Choroid plexus epithelial cell (primary cell): ENCODE measurements at regions not wholly inside any gene's neighbourhood (a gene's known extent, or its start where the extent isn't known, plus 50 kb on each side); places are given as distances from the start of the nearest gene placed in this dataset.
A peak's percentile ranks its signal among the peaks of the same experiment; 100 is the strongest.

Experiments
- DNase-seq: peaks from one replicate; pipeline ENCODE4 v3.0.0-alpha.2; 2010; ENCODE audit warnings: low read depth
- H3K4me3 ChIP-seq: 2 replicates; pipeline ENCODE4 v1.5.1; 2011; ENCODE audit warnings: low read depth, mild to moderate bottlenecking, control low read depth, low read length, moderate library complexity
- TF ChIP-seq, protein P1 (sequence below): conservative IDR thresholded peaks from 2 replicates; pipeline ENCODE4 v1.5.1; 2011; ENCODE audit warnings: low read depth, mild to moderate bottlenecking, control low read depth, inconsistent platforms, low read length, moderate library complexity

DNA sequence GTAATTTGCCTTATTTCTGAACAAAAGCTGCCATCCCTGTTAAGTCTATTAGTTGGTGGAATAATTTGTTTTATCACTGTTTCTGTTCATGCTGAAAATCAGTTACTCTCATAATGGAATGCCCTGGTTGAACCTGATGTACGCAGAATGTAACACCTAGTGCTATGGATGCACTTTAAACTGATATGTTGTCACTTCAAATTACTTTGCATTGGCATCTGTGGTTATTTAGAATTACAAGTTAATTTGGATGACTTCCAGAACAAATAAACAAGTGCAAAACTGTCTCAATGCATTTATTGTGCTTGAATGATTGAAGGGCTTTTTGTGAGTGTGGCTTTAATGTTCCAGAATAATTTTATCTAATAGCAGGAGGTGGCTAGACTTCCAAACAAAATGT lies 368.2 kb upstream of the SLITRK5 start:
- H3K4me3 ChIP-seq, result no peak overlapping the region
- no peak for DNase-seq
- TF ChIP-seq, protein P1, sequence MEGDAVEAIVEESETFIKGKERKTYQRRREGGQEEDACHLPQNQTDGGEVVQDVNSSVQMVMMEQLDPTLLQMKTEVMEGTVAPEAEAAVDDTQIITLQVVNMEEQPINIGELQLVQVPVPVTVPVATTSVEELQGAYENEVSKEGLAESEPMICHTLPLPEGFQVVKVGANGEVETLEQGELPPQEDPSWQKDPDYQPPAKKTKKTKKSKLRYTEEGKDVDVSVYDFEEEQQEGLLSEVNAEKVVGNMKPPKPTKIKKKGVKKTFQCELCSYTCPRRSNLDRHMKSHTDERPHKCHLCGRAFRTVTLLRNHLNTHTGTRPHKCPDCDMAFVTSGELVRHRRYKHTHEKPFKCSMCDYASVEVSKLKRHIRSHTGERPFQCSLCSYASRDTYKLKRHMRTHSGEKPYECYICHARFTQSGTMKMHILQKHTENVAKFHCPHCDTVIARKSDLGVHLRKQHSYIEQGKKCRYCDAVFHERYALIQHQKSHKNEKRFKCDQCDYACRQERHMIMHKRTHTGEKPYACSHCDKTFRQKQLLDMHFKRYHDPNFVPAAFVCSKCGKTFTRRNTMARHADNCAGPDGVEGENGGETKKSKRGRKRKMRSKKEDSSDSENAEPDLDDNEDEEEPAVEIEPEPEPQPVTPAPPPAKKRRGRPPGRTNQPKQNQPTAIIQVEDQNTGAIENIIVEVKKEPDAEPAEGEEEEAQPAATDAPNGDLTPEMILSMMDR, result no peak

DNA sequence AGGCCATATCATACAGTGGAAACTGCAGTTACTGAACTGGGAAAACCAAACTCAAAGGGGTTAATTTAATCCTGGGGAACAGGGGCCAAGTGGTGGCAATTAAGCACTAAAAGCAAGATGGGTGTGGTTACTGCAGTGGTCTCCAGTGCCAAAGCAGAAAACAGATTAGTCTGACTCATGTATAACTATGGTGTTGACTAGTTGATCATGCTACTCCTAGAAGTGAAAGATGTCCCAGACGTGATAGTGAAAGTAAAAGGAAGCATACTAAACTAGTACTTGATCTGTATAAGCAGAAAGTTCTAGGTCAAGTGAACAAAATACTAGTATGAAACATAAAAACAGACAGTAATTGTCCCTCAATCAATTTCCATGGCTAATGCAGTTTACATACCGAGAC lies 360.0 kb upstream of the SLITRK5 start:
- DNase-seq, result no peak
- no peak overlapping the region for H3K4me3 ChIP-seq
- TF ChIP-seq, protein P1, result no peak

DNA sequence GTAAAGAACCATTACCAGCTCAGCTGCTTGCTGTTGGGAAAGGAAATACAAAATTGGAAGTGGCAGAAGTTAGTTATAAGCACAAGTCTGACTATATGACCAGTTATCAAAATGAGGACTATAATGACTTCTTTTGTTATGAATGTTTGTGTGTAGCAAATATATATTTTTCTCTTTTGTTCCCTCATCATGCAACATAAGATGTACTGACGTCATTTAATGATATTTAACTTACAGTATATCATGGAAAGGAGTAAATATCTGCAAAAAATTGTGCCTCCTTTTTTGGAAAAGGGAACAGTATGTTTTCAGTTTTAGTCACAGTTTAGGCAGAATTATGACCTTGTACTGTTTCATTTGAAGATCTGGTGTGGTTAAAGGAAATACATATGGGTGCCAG lies 356.3 kb upstream of the SLITRK5 start:
- DNase-seq, result no peak
- TF ChIP-seq, protein P1, result no peak

DNA sequence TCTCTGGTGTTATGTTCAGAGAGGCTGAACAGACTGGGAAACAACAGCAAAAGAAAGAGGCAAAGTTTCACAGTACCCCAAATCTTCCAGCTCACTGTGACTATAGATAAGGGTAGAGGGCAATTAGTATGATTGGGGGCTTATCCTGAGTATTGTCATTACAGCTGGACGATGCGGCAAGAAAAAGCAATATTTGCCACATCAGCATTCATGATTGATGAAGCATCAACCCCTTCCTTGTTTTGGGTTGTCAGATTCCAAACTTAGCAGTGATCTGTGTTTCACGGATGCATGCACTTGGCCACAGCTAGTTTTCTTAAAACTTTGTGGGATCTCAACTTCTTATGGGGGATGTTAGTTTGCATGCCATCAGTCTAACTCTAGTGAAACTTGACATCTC lies 348.8 kb upstream of the SLITRK5 start:
- H3K4me3 ChIP-seq, result no peak overlapping the region

More for the DNA sequence above, 356.3 kb upstream of the SLITRK5 start:
- no peak overlapping the region for H3K4me3 ChIP-seq

DNA sequence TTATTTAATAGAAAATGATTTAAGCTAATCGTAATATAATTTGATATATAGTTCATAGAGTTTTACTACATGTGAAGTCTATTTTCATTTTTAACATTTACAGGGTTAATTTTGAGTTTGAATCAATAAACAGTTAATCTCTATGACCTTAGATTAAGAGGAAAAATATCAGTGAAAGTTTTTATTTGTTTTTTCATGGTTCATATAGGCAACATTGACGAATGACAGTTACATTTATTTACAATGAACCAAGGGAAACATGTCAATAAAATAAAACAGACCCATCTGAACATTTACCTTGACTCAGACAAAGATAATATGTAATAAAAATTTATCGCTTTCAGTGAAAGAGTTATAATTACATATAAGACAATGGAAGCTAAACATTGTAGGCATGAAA lies 346.6 kb upstream of the SLITRK5 start:
- DNase-seq, result no peak
- H3K4me3 ChIP-seq, result no peak overlapping the region
- TF ChIP-seq, protein P1, result no peak

More for the DNA sequence above, 348.8 kb upstream of the SLITRK5 start:
- DNase-seq, result no peak
- TF ChIP-seq, protein P1, result no peak

DNA sequence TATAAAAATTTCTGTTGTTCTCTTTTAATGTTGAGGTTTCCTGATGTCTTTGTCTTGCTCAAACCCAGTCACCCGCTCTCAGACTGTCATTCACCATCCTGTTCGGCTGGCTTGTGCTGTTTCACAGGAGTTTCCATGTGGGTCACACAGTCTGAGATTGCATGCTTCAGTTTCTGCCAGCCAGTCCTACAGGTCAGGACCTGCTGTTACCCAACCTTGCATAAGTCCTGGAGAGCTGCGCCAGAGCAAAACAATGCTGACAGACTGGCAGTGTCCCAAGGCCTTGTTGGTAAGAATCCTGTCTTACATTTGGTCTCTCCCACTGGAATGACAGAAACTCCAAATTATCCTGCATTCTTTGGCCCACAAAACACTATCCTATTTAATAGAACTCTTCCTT lies 340.0 kb upstream of the SLITRK5 start:
- H3K4me3 ChIP-seq, result no peak overlapping the region
- peak; percentile 23 for DNase-seq
- TF ChIP-seq, protein P1, result no peak

DNA sequence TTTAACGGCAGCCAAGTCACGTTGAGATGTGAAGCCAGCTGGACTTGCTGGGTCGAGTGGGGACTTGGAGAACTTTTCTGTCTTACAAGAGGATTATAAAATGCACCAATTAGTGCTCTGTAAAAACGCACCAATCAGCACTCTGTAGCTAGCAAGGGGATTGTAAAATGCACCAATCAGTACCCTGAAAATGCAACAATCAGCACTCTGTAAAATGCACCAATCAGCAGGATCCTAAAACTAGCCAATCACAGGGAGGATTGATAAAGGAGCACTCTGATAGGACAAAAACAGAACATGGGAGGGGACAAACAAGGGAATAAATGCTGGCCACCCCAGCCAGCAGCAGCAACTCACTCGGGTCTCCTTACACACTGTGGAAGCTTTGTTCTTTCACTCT lies 337.6 kb upstream of the SLITRK5 start:
- no peak overlapping the region for H3K4me3 ChIP-seq

More for the DNA sequence above, 337.6 kb upstream of the SLITRK5 start:
- TF ChIP-seq, protein P1, result no peak
- no peak for DNase-seq
